ENCODE measurements at regions not wholly inside any gene's neighbourhood (a gene's known extent, or its start where the extent isn't known, plus 50 kb on each side); places are given as distances from the start of the nearest gene placed in this dataset.
A peak's percentile ranks its signal among the peaks of the same experiment; 100 is the strongest.

GRCh38 chr5:97955450-97955849 lies 772.4 kb upstream of the RIOK2 start:
- WGBS (ENCODE audit: extremely low coverage, insufficient coverage, insufficient read length), result no CpG with 5 or more reads among the region's 1 CpG
- H2BK120ac ChIP-seq (ENCODE audit: insufficient read depth, low read length, poor library complexity), result no peak overlapping the region

GRCh38 chr5:97967292-97967691 lies 784.2 kb upstream of the RIOK2 start:
- Histone ChIP-seq H2BK12ac (ENCODE audit: low read length) (no peak overlapping the region), H3K4me3 (ENCODE audit: low read depth, low read length) (no peak overlapping the region), H4K8ac (ENCODE audit: low read depth, low read length) (no peak overlapping the region), H3K9ac (ENCODE audit: low read length) (no peak overlapping the region), H4K12ac (ENCODE audit: low read depth, low read length) (no peak overlapping the region), H3K4me2 (ENCODE audit: low read length) (no peak overlapping the region), H3K9me3 (ENCODE audit: insufficient read depth, low read depth, low read length) (no peaks in the 10 kb centered on the region), H3K23ac (ENCODE audit: low read length) (no peak overlapping the region), H3K18ac (ENCODE audit: low read length) (no peak overlapping the region), H3K36me3 (ENCODE audit: control insufficient read depth in 1 of 2, insufficient read depth in 2 of 2, low read length in 2 of 2) (no peaks in the 10 kb centered on the region), H3K79me2 (ENCODE audit: control insufficient read depth, insufficient read depth, low read length, poor library complexity) (no peaks in the 10 kb centered on the region), H3K79me1 (ENCODE audit: low read length) (no peaks in the 10 kb centered on the region), H3K4ac (ENCODE audit: low read depth, low read length) (no peak overlapping the region), H3K27ac (ENCODE audit: low read depth, low read length) (no peak overlapping the region), H3K14ac (ENCODE audit: low read length) (no peak overlapping the region), H4K91ac (ENCODE audit: low read depth, low read length) (no peak overlapping the region), H2AFZ (ENCODE audit: insufficient read depth, low read length, poor library complexity) (no peak overlapping the region), H3K27me3 (ENCODE audit: insufficient read depth, low read length) (no peaks in the 10 kb centered on the region), H3K4me1 (ENCODE audit: control insufficient read depth in 1 of 2, insufficient read depth in 2 of 2, low read length in 2 of 2) (no peaks in the 10 kb centered on the region), H2BK120ac (ENCODE audit: insufficient read depth, low read length, poor library complexity) (no peak overlapping the region), H2AK5ac (ENCODE audit: low read length) (no peak overlapping the region), H2BK5ac (ENCODE audit: low read depth, low read length, poor library complexity) (no peak overlapping the region)
- WGBS (ENCODE audit: extremely low coverage, insufficient coverage, insufficient read length), result no CpG with 5 or more reads among the region's 3 CpGs
- peak in 1 of 2 donors; percentile 6 for DNase-seq

More at GRCh38 chr5:97955450-97955849, 772.4 kb upstream of the RIOK2 start:
- no peak overlapping the region for H3K4me3 ChIP-seq (ENCODE audit: low read depth, low read length)
- no peak overlapping the region for H3K4me2 ChIP-seq (ENCODE audit: low read length)
- no peak overlapping the region for H3K4ac ChIP-seq (ENCODE audit: low read depth, low read length)
- no peaks in the 10 kb centered on the region for H3K36me3 ChIP-seq (ENCODE audit: control insufficient read depth in 1 of 2, insufficient read depth in 2 of 2, low read length in 2 of 2)
- H3K9me3 ChIP-seq (ENCODE audit: insufficient read depth, low read depth, low read length), result peaks cover 2% of the 10 kb centered on the region
- H2BK12ac ChIP-seq (ENCODE audit: low read length), result no peak overlapping the region
- no peaks in the 10 kb centered on the region for H3K27me3 ChIP-seq (ENCODE audit: insufficient read depth, low read length)
- no peaks in the 10 kb centered on the region for H3K79me1 ChIP-seq (ENCODE audit: low read length)
- no peaks in the 10 kb centered on the region for H3K4me1 ChIP-seq (ENCODE audit: control insufficient read depth in 1 of 2, insufficient read depth in 2 of 2, low read length in 2 of 2)
- no peak overlapping the region for H2BK5ac ChIP-seq (ENCODE audit: low read depth, low read length, poor library complexity)
- H2AK5ac ChIP-seq (ENCODE audit: low read length), result no peak overlapping the region
- H3K27ac ChIP-seq (ENCODE audit: low read depth, low read length), result no peak overlapping the region
- no peak overlapping the region for H3K23ac ChIP-seq (ENCODE audit: low read length)
- no peak overlapping the region for H3K14ac ChIP-seq (ENCODE audit: low read length)
- no peak overlapping the region for H4K8ac ChIP-seq (ENCODE audit: low read depth, low read length)
- H4K12ac ChIP-seq (ENCODE audit: low read depth, low read length), result no peak overlapping the region
- no peak overlapping the region for H2AFZ ChIP-seq (ENCODE audit: insufficient read depth, low read length, poor library complexity)
- DNase-seq, result no peak
- no peaks in the 10 kb centered on the region for H3K79me2 ChIP-seq (ENCODE audit: control insufficient read depth, insufficient read depth, low read length, poor library complexity)
- no peak overlapping the region for H4K91ac ChIP-seq (ENCODE audit: low read depth, low read length)
- H3K9ac ChIP-seq (ENCODE audit: low read length), result no peak overlapping the region
- H3K18ac ChIP-seq (ENCODE audit: low read length), result no peak overlapping the region

GRCh38 chr5:97968346-97968745 lies 785.3 kb upstream of the RIOK2 start:
- Histone ChIP-seq H3K4me3 (ENCODE audit: low read depth, low read length) (no peak overlapping the region), H2AFZ (ENCODE audit: insufficient read depth, low read length, poor library complexity) (no peak overlapping the region), H3K27me3 (ENCODE audit: insufficient read depth, low read length) (no peaks in the 10 kb centered on the region), H3K27ac (ENCODE audit: low read depth, low read length) (no peak overlapping the region), H2BK120ac (ENCODE audit: insufficient read depth, low read length, poor library complexity) (no peak overlapping the region), H3K36me3 (ENCODE audit: control insufficient read depth in 1 of 2, insufficient read depth in 2 of 2, low read length in 2 of 2) (no peaks in the 10 kb centered on the region), H2AK5ac (ENCODE audit: low read length) (no peak overlapping the region), H2BK5ac (ENCODE audit: low read depth, low read length, poor library complexity) (no peak overlapping the region), H4K8ac (ENCODE audit: low read depth, low read length) (no peak overlapping the region), H3K4me2 (ENCODE audit: low read length) (no peak overlapping the region), H2BK12ac (ENCODE audit: low read length) (no peak overlapping the region), H3K79me1 (ENCODE audit: low read length) (no peaks in the 10 kb centered on the region), H3K14ac (ENCODE audit: low read length) (no peak overlapping the region), H4K12ac (ENCODE audit: low read depth, low read length) (no peak overlapping the region), H3K79me2 (ENCODE audit: control insufficient read depth, insufficient read depth, low read length, poor library complexity) (no peaks in the 10 kb centered on the region), H4K91ac (ENCODE audit: low read depth, low read length) (no peak overlapping the region), H3K9ac (ENCODE audit: low read length) (no peak overlapping the region), H3K18ac (ENCODE audit: low read length) (no peak overlapping the region), H3K4me1 (ENCODE audit: control insufficient read depth in 1 of 2, insufficient read depth in 2 of 2, low read length in 2 of 2) (no peaks in the 10 kb centered on the region), H3K4ac (ENCODE audit: low read depth, low read length) (no peak overlapping the region), H3K23ac (ENCODE audit: low read length) (no peak overlapping the region), H3K9me3 (ENCODE audit: insufficient read depth, low read depth, low read length) (no peaks in the 10 kb centered on the region)
- WGBS (ENCODE audit: extremely low coverage, insufficient coverage, insufficient read length), result no CpG with 5 or more reads among the region's 2 CpGs
- no peak for DNase-seq

- Histone ChIP-seq H4K91ac (ENCODE audit: low read depth, low read length) (no peak overlapping the region), H3K9ac (ENCODE audit: low read length) (no peak overlapping the region), H3K9me3 (ENCODE audit: insufficient read depth, low read depth, low read length) (no peaks in the 10 kb centered on the region), H3K23ac (ENCODE audit: low read length) (no peak overlapping the region), H3K4me2 (ENCODE audit: low read length) (no peak overlapping the region), H3K27ac (ENCODE audit: low read depth, low read length) (no peak overlapping the region), H3K36me3 (ENCODE audit: control insufficient read depth in 1 of 2, insufficient read depth in 2 of 2, low read length in 2 of 2) (no peaks in the 10 kb centered on the region), H3K4me3 (ENCODE audit: low read depth, low read length) (no peak overlapping the region), H3K18ac (ENCODE audit: low read length) (no peak overlapping the region), H3K4me1 (ENCODE audit: control insufficient read depth in 1 of 2, insufficient read depth in 2 of 2, low read length in 2 of 2) (no peaks in the 10 kb centered on the region), H3K14ac (ENCODE audit: low read length) (no peak overlapping the region), H2AK5ac (ENCODE audit: low read length) (no peak overlapping the region), H2AFZ (ENCODE audit: insufficient read depth, low read length, poor library complexity) (no peak overlapping the region), H3K27me3 (ENCODE audit: insufficient read depth, low read length) (no peaks in the 10 kb centered on the region), H2BK12ac (ENCODE audit: low read length) (no peak overlapping the region), H4K12ac (ENCODE audit: low read depth, low read length) (no peak overlapping the region), H3K79me1 (ENCODE audit: low read length) (no peaks in the 10 kb centered on the region), H2BK5ac (ENCODE audit: low read depth, low read length, poor library complexity) (no peak overlapping the region), H2BK120ac (ENCODE audit: insufficient read depth, low read length, poor library complexity) (no peak overlapping the region), H3K4ac (ENCODE audit: low read depth, low read length) (no peak overlapping the region), H4K8ac (ENCODE audit: low read depth, low read length) (no peak overlapping the region), H3K79me2 (ENCODE audit: control insufficient read depth, insufficient read depth, low read length, poor library complexity) (no peaks in the 10 kb centered on the region)
- no peak for DNase-seq
- WGBS (ENCODE audit: extremely low coverage, insufficient coverage, insufficient read length), result no CpG with 5 or more reads among the region's 3 CpGs
Observed at GRCh38 chr5:97979740-97980139, 793.7 kb upstream of the RGMB start.
